GM18867 (cell line): ENCODE measurements at regions not wholly inside any gene's neighbourhood (a gene's known extent, or its start where the extent isn't known, plus 50 kb on each side); places are given as distances from the start of the nearest gene placed in this dataset.

Experiments used
- ATAC-seq: cut with Tn5 transposase; IDR thresholded peaks from one replicate; pipeline ENCODE4 v1.9.1; 2021; ENCODE audit warnings: mild to moderate bottlenecking, moderate library complexity; ENCODE audit not compliant: unreplicated experiment

- ATAC-seq: no peak
These were observed 314.3 kb upstream of the RASGRP1 start for GRCh38 chr15:38878926-38879325.

DNA sequence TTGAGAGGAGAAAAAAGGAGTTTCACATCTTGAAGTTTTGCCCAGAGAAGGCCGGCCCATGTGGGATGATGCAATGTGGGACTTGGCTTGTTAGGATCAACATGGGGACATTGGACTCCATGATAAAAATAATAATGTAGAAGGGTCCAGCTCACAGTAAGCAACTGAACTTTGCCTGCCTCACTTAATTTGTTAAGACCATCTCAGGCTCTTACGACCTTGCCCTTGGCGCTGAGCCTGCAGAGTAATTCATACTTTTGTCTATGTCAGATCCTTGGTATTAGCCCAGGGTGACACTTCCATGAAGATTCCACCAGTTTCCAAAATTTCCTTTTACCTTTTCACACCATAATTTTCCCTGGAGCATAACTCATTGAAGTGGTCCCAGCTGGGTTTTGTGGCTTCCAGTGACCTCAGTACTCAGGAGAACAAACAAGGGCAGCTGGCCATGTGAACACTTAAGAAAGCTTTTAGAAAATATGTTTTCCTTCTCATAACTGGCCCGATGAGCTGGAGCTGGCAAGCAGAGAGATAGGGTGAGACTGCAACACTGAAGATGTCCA, 315.4 kb upstream of the RASGRP1 start:
- no peak for ATAC-seq

- ATAC-seq: no peak
These were observed 317.6 kb upstream of the RASGRP1 start for GRCh38 chr15:38882221-38882620.

DNA sequence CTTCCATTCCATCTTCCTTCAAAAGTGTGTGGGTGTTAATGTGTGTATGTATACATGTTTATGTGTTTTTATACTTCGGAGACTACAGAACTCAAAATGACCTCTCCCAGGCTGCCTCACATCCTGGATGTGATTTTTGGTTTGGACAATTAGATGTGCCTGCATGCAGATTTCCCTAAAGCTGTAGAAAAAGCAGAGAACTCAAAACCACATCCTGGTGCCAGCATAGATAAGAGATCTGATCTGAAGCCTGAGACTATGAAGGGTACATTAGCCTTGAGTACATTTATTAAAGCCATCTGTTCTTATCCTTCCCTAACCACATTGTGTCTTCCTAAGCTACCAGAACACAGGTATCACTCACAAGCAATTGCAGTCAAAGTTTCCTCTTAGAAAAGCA, 319.4 kb upstream of the RASGRP1 start:
- no peak for ATAC-seq

DNA sequence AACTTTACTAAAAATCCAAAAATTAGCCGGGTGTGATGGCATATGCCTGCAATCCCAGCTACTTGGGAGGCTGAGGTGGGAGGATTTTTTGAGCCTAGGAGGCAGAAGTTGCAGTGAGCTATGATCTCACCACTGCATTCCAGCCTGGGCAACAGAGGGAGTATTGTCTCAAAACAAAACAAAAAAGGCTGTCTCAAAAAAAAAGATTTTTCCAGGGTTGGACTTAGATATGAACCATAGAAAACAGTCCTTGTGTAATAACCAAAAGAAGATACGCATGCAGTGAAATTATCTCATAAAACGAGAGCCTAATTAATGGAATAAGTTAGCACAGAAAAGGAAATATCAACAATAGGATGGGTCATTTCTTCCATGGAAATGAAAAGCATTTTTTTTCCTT, 320.4 kb upstream of the RASGRP1 start:
- ATAC-seq: no peak

- no peak for ATAC-seq
These were observed 320.9 kb upstream of the RASGRP1 start for GRCh38 chr15:38885471-38885952.

DNA sequence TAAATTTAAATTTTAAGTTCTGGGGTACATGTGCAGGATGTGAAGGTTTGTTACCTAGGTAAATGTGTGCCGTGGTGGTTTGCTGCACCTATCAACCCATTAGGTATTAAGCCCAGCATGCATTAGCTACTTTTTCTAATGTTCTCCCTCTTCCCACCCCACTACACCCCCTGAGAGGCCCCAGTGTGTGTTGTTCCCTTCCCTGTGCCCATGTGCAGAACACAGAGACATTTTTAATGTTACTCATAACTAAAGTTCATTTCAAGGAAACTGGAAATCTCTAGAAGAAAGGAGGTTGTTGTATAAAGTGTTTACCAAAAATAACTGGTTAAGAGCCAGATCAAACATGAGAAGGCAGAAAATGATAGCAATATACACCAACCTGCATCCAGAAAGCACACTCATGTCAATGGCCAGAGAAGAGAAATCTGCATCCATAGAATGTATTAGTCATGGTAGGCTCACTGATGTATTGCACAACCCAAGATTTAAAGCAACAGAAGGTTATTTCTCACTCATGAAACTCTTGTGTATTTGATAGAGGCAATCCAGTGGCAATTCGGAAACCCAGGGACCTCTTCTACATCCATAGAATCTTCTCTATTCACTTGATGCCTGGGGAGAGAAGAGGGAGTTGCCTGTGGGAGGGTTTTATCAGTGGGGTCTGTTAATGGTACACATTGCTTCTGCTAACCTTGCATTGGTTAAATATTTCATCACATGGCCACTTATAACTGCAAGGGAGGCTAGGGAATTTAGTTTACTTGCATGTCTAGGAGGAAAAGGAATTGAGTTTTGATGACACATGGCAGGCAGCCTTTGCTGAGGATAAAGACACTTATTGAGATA, 321.9 kb upstream of the RASGRP1 start:
- ATAC-seq: no peak

DNA sequence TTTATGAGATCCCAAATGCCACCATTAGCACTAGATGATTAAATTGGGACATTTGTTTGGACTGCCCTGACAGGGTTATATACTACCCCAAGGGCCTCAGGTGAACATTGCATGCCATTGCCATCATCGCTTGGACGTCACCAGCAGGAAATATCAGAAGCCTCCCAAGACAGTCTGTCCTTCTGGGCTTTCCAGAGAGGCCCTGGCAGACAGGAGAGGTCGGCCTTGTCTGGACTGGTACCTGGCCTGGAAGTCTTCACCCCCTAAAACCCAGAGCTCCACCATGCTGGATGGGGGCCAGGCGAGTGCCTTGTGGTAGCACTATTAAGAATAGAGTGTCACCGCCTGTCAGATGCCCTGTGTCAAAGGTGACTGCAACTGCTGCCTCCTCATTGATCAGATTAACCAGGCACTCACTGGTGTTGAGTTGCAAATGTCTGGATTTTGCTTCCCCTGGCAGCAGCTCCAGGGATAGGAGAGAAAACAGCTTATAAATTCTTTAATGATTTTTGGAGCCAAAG, 324.1 kb upstream of the RASGRP1 start:
- no peak for ATAC-seq

GRCh38 chr15:38890194-38890593, 325.6 kb upstream of the RASGRP1 start:
- no peak for ATAC-seq

- no peak for ATAC-seq
These were observed 329.3 kb upstream of the RASGRP1 start for GRCh38 chr15:38893925-38894242.

DNA sequence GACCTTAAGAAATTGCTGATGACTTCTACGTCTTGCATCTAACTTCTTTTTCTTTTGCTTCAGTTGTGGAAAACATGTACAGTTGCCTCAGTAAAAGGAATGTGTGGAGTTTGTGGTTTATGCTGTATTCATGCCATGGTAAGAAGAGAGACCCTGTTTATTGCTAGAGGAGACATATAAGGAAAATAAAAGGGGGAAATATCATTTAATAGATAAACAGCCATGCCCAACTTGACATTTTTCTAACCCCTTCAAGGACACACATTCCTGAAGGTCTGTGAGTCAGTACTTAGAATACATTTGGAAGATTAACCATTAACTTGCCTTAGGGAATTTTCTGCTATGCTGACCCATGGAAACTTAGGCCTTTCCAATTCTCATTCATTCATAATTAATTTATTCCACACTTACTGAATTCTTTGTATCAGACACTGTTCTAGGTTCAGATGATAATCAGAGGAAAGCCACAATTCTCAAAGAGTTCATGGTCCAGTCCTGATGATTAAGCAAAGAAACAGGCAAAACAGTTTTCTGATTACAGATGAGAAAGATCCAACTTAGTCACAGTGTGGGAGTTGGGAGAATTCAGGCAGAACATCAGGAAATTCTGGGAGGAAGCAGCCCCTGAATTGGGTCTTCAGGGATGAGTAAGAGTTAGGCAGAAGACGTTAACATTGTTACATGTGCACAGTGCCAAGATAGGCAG, 329.8 kb upstream of the RASGRP1 start:
- no peak for ATAC-seq

- ATAC-seq: no peak
These were observed 331.0 kb upstream of the RASGRP1 start for GRCh38 chr15:38895326-38896255.

DNA sequence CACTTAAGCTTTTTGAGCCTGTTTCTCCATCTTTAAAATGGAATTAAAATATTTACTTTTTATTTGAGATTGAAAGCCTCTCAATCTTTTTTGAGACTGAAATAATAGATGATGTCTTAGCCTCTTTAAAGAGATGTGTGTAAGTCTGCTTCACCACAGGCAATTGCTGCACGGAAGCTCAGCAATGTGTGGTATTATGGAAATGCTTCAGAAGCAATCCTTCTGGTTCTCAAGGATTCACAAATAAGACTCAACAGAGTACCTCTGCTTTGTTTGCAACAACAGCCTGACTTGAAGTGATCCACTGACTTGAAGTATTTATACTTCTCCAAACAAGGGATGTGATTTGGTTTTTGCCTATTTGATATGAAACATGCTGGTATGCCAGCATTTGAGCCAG, 332.0 kb upstream of the RASGRP1 start:
- no peak for ATAC-seq

DNA sequence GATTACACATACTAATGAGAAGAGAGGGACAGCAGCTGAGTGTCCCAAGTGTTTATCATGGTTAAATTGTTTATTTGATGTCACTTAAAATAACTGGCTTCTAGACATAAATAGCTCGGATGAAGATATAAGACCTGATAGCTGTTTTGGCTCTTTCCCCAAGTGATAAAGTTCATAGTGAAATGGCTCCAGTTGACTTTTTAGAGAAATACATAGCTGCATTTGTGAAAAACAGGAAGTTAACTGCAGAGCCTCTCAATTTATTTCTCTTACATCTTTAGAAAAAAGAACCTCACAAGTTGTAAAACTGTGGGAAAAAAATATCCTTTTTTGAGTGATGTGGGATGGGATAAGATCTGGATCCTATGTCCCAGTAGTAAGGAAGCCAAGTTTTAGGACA, 332.9 kb upstream of the RASGRP1 start:
- no peak for ATAC-seq

- ATAC-seq: no peak
These were observed 333.6 kb upstream of the RASGRP1 start for GRCh38 chr15:38898236-38898635.

DNA sequence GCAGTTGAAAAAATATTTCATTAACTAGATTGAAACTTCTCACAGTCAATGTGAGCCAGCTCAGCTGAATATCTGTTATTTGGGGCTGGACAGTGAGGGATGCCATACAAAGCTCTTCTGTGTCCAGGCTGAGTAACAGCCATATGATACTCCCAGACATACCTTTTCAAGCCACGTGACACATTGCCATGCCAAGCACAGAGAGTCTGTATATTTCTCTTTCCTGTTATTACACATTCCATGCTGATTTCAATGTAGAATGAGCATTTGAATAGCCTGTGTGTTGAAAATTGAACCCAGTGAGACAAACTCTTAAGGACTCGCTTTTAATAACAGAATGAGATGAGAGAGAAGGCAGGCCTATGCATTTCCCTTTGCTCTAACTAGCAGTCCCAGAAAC, 334.7 kb upstream of the RASGRP1 start:
- ATAC-seq: no peak

- ATAC-seq: no peak
These were observed 339.7 kb upstream of the RASGRP1 start for GRCh38 chr15:38904298-38904697.

DNA sequence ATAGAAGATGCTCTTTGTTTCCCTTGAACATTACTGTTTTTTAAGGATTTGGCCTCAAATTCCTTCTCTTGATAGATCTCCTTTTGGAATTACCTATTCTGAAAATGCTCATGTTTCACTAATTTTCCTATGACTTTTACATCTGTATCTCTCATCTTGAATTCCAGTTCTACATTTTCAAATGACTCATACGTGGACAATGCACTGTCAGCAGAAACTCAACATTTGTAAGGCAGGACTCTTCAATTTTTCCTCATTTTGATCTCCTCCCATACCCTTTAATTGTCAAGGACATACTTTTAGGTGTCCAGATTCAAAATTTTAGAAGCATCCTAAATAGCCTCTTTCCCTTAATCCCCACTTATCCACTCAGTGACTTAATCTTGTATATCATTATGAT, 341.0 kb upstream of the RASGRP1 start:
- ATAC-seq: no peak

GRCh38 chr15:38920966-38921365, 356.4 kb upstream of the RASGRP1 start:
- ATAC-seq: no peak

DNA sequence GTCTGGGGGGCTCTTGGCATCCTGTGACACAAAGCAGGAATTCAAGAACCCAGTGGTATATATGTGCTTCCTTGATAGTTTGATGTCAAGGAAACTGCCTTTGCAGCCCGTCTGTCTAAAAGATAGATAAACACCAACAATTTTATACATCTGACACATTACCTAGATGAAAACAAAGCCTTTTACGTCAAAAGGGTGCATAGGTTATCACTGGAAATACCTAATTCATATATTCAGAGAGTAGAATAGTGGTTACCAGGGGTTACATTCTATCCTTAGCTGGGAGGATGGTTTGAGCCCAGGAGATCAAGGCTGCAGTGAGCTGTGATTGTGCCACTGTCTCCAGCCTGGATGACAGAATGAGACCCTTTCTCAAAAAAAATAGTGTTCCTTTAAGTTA, 356.9 kb upstream of the RASGRP1 start:
- ATAC-seq: no peak

- no peak for ATAC-seq
These were observed 363.8 kb upstream of the RASGRP1 start for GRCh38 chr15:38928431-38928830.
